Thyroid gland (tissue), 4 donors: ENCODE measurements at regions not wholly inside any gene's neighbourhood (a gene's known extent, or its start where the extent isn't known, plus 50 kb on each side); places are given as distances from the start of the nearest gene placed in this dataset.

Experiments used
- POLR2A ChIP-seq, 2 donors: fragments of 450-650 bp; IDR thresholded peaks; one replicate each; pipeline ENCODE4 v1.6.1; 2017; ENCODE audit warnings: antibody characterized with exemption in 2 of 2, mild to moderate bottlenecking in 2 of 2, moderate library complexity in 1 of 2
- TF ChIP-seq, protein P1 (sequence below), 6 experiments: fragments of 200-600 bp in 3 of 6; fragments of 450-650 bp in 3 of 6; sonication (generic) in 3 of 6; IDR thresholded peaks; one replicate each; pipeline ENCODE4 v1.5.1; 2016 to 2019; ENCODE audit warnings: antibody characterized with exemption in 6 of 6, mild to moderate bottlenecking in 2 of 6, inconsistent platforms in 1 of 6, moderate library complexity in 1 of 6

DNA sequence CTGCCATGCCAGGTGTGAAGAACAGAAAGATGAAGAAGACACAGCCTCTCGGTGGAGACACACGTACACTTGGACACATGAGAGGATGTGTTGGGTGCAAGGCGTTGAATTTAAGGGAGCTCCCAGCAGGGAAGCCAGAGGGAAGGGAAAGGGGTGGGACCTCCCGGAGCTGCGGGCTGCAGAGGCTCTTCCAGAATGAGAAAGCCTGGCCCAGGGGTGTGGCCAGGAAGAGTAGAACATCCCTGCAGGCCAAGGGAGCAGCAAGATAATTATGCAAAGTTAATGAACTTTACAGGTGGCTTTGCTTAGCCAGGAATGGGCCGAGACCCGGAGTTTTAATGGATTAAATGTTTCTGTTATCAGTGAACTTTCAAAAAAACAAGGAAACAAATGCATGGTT, 270.3 kb downstream of the KLF6 start:
- no peak for TF ChIP-seq POLR2A (IDR thresholded peaks at IDR 0.05)
- TF ChIP-seq, protein P1, sequence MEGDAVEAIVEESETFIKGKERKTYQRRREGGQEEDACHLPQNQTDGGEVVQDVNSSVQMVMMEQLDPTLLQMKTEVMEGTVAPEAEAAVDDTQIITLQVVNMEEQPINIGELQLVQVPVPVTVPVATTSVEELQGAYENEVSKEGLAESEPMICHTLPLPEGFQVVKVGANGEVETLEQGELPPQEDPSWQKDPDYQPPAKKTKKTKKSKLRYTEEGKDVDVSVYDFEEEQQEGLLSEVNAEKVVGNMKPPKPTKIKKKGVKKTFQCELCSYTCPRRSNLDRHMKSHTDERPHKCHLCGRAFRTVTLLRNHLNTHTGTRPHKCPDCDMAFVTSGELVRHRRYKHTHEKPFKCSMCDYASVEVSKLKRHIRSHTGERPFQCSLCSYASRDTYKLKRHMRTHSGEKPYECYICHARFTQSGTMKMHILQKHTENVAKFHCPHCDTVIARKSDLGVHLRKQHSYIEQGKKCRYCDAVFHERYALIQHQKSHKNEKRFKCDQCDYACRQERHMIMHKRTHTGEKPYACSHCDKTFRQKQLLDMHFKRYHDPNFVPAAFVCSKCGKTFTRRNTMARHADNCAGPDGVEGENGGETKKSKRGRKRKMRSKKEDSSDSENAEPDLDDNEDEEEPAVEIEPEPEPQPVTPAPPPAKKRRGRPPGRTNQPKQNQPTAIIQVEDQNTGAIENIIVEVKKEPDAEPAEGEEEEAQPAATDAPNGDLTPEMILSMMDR (IDR thresholded peaks at IDR 0.05): no peak
